ENCODE measurements at regions not wholly inside any gene's neighbourhood (a gene's known extent, or its start where the extent isn't known, plus 50 kb on each side); places are given as distances from the start of the nearest gene placed in this dataset.

GRCh38 chr22:48503876-48504275 is 1323.8 kb downstream of the BRD1 start:
- Histone ChIP-seq H2BK15ac (ENCODE audit: low read length) (no peak overlapping the region), H3K4me2 (ENCODE audit: insufficient read depth, low read length, poor library complexity, severe bottlenecking) (no peak overlapping the region), H3K4ac (ENCODE audit: low read length) (no peak overlapping the region), H3K79me1 (ENCODE audit: low read depth, low read length) (peaks cover 4% of the 10 kb centered on the region), H2BK12ac (ENCODE audit: low read length) (no peak overlapping the region), H2AK5ac (ENCODE audit: low read depth, low read length) (no peak overlapping the region), H3K4me3 (ENCODE audit: low read length in 2 of 2) (no peak overlapping the region), H3K9ac (ENCODE audit: low read depth, low read length, poor library complexity) (no peak overlapping the region), H2BK5ac (ENCODE audit: low read length) (no peak overlapping the region), H4K8ac (ENCODE audit: low read depth, low read length) (no peak overlapping the region), H4K91ac (ENCODE audit: low read depth, low read length, poor library complexity) (no peak overlapping the region), H3K9me3 (replicated peaks in 1 of 2; ENCODE audit: control insufficient read depth in 2 of 2, insufficient read depth in 1 of 2, low read depth in 1 of 2, low read length in 2 of 2) (no peaks in the 10 kb centered on the region), H3K18ac (ENCODE audit: low read length) (no peak overlapping the region), H3K27me3 (ENCODE audit: control insufficient read depth in 3 of 3, insufficient read depth in 3 of 3, low read depth in 1 of 3, low read length in 3 of 3) (no peaks in the 10 kb centered on the region), H3K23ac (ENCODE audit: low read depth, low read length, poor library complexity) (no peak overlapping the region), H2BK120ac (ENCODE audit: low read depth, low read length) (no peak overlapping the region), H2AFZ (ENCODE audit: low read length) (no peak overlapping the region), H3K27ac (replicated peaks; ENCODE audit: low read length) (no peak overlapping the region), H3K36me3 (replicated peaks in 1 of 2; ENCODE audit: control insufficient read depth in 2 of 2, insufficient read depth in 2 of 2, low read length in 2 of 2) (no peaks in the 10 kb centered on the region), H3K4me1 (ENCODE audit: control insufficient read depth in 2 of 2, insufficient read depth in 1 of 2, low read depth in 1 of 2, low read length in 2 of 2) (peaks cover 3 to 11% of the 10 kb centered on the region in 2 donors), H3K14ac (ENCODE audit: low read length) (no peak overlapping the region)
- no peak for DNase-seq (ENCODE audit: low spot score)
- no CpG with 5 or more reads among the region's 9 CpGs for WGBS, 2 donors (ENCODE audit: extremely low coverage in 2 of 2, insufficient read length in 2 of 2, insufficient replicate concordance in 1 of 2)

- no peak overlapping the region for H2BK5ac ChIP-seq (ENCODE audit: low read length)
- peaks cover 3 to 12% of the 10 kb centered on the region in 2 donors for H3K4me1 ChIP-seq (ENCODE audit: control insufficient read depth in 2 of 2, insufficient read depth in 1 of 2, low read depth in 1 of 2, low read length in 2 of 2)
- no peaks in the 10 kb centered on the region for H3K27me3 ChIP-seq (ENCODE audit: control insufficient read depth in 3 of 3, insufficient read depth in 3 of 3, low read depth in 1 of 3, low read length in 3 of 3)
- no peak overlapping the region for H2AFZ ChIP-seq (ENCODE audit: low read length)
- no peak overlapping the region for H4K91ac ChIP-seq (ENCODE audit: low read depth, low read length, poor library complexity)
- peak overlapping the region; percentile 6 for H2AK5ac ChIP-seq (ENCODE audit: low read depth, low read length)
- no peak overlapping the region for H2BK15ac ChIP-seq (ENCODE audit: low read length)
- no peak overlapping the region for H2BK120ac ChIP-seq (ENCODE audit: low read depth, low read length)
- peaks cover 4% of the 10 kb centered on the region for H3K79me1 ChIP-seq (ENCODE audit: low read depth, low read length)
- no peak overlapping the region for H3K4me2 ChIP-seq (ENCODE audit: insufficient read depth, low read length, poor library complexity, severe bottlenecking)
- H4K8ac ChIP-seq (ENCODE audit: low read depth, low read length) = no peak overlapping the region
- no peak overlapping the region for H3K4me3 ChIP-seq (ENCODE audit: low read length in 2 of 2)
- no peak overlapping the region for H3K27ac ChIP-seq (replicated peaks; ENCODE audit: low read length)
- H3K4ac ChIP-seq (ENCODE audit: low read length) = no peak overlapping the region
- H3K9me3 ChIP-seq (replicated peaks in 1 of 2; ENCODE audit: control insufficient read depth in 2 of 2, insufficient read depth in 1 of 2, low read depth in 1 of 2, low read length in 2 of 2) = no peaks in the 10 kb centered on the region
- no peak for DNase-seq (ENCODE audit: low spot score)
- no peak overlapping the region for H3K9ac ChIP-seq (ENCODE audit: low read depth, low read length, poor library complexity)
- H3K14ac ChIP-seq (ENCODE audit: low read length) = peak overlapping the region; percentile 17
- no peak overlapping the region for H3K23ac ChIP-seq (ENCODE audit: low read depth, low read length, poor library complexity)
- no peak overlapping the region for H2BK12ac ChIP-seq (ENCODE audit: low read length)
- no peak overlapping the region for H3K18ac ChIP-seq (ENCODE audit: low read length)
- H3K36me3 ChIP-seq (replicated peaks in 1 of 2; ENCODE audit: control insufficient read depth in 2 of 2, insufficient read depth in 2 of 2, low read length in 2 of 2) = no peaks in the 10 kb centered on the region
- WGBS, 2 donors (ENCODE audit: extremely low coverage in 2 of 2, insufficient read length in 2 of 2, insufficient replicate concordance in 1 of 2) = no CpG with 5 or more reads among the region's 13 CpGs
Observed at GRCh38 chr22:48503035-48503625, 1324.5 kb downstream of the BRD1 start.

GRCh38 chr22:48501231-48501750 is 1326.4 kb downstream of the BRD1 start:
- Histone ChIP-seq H3K4ac (ENCODE audit: low read length) (no peak overlapping the region), H3K27ac (replicated peaks; ENCODE audit: low read length) (no peak overlapping the region), H3K9me3 (replicated peaks in 1 of 2; ENCODE audit: control insufficient read depth in 2 of 2, insufficient read depth in 1 of 2, low read depth in 1 of 2, low read length in 2 of 2) (no peaks in the 10 kb centered on the region), H4K8ac (ENCODE audit: low read depth, low read length) (no peak overlapping the region), H2BK5ac (ENCODE audit: low read length) (no peak overlapping the region), H3K23ac (ENCODE audit: low read depth, low read length, poor library complexity) (no peak overlapping the region), H3K9ac (ENCODE audit: low read depth, low read length, poor library complexity) (no peak overlapping the region), H3K27me3 (ENCODE audit: control insufficient read depth in 3 of 3, insufficient read depth in 3 of 3, low read depth in 1 of 3, low read length in 3 of 3) (no peaks in the 10 kb centered on the region), H3K4me3 (ENCODE audit: low read length in 2 of 2) (no peak overlapping the region), H3K18ac (ENCODE audit: low read length) (peak overlapping the region; percentile 20), H3K4me2 (ENCODE audit: insufficient read depth, low read length, poor library complexity, severe bottlenecking) (no peak overlapping the region), H2BK15ac (ENCODE audit: low read length) (no peak overlapping the region), H2AFZ (ENCODE audit: low read length) (no peak overlapping the region), H3K36me3 (replicated peaks in 1 of 2; ENCODE audit: control insufficient read depth in 2 of 2, insufficient read depth in 2 of 2, low read length in 2 of 2) (no peaks in the 10 kb centered on the region), H3K79me1 (ENCODE audit: low read depth, low read length) (peaks cover 2% of the 10 kb centered on the region), H2BK12ac (ENCODE audit: low read length) (no peak overlapping the region), H3K4me1 (ENCODE audit: control insufficient read depth in 2 of 2, insufficient read depth in 1 of 2, low read depth in 1 of 2, low read length in 2 of 2) (peaks cover 3 to 20% of the 10 kb centered on the region in 2 donors), H2AK5ac (ENCODE audit: low read depth, low read length) (peak overlapping the region; percentile 2), H2BK120ac (ENCODE audit: low read depth, low read length) (no peak overlapping the region), H3K14ac (ENCODE audit: low read length) (peak overlapping the region; percentile 63), H4K91ac (ENCODE audit: low read depth, low read length, poor library complexity) (no peak overlapping the region)
- no peak for DNase-seq (ENCODE audit: low spot score)
- WGBS, 2 donors (ENCODE audit: extremely low coverage in 2 of 2, insufficient read length in 2 of 2, insufficient replicate concordance in 1 of 2) = no CpG with 5 or more reads among the region's 21 CpGs

- Histone ChIP-seq H2AFZ (ENCODE audit: low read length) (no peak overlapping the region), H2BK12ac (ENCODE audit: low read length) (no peak overlapping the region), H3K4ac (ENCODE audit: low read length) (no peak overlapping the region), H3K4me2 (ENCODE audit: insufficient read depth, low read length, poor library complexity, severe bottlenecking) (no peak overlapping the region), H3K23ac (ENCODE audit: low read depth, low read length, poor library complexity) (peak overlapping the region; percentile 16), H4K91ac (ENCODE audit: low read depth, low read length, poor library complexity) (no peak overlapping the region), H3K27ac (replicated peaks; ENCODE audit: low read length) (no peak overlapping the region), H3K27me3 (ENCODE audit: control insufficient read depth in 3 of 3, insufficient read depth in 3 of 3, low read depth in 1 of 3, low read length in 3 of 3) (no peaks in the 10 kb centered on the region), H2BK15ac (ENCODE audit: low read length) (no peak overlapping the region), H3K4me3 (ENCODE audit: low read length in 2 of 2) (no peak overlapping the region), H2AK5ac (ENCODE audit: low read depth, low read length) (peak overlapping the region; percentile 76), H2BK120ac (ENCODE audit: low read depth, low read length) (no peak overlapping the region), H3K14ac (ENCODE audit: low read length) (no peak overlapping the region), H3K36me3 (replicated peaks in 1 of 2; ENCODE audit: control insufficient read depth in 2 of 2, insufficient read depth in 2 of 2, low read length in 2 of 2) (no peaks in the 10 kb centered on the region), H4K8ac (ENCODE audit: low read depth, low read length) (no peak overlapping the region), H3K79me1 (ENCODE audit: low read depth, low read length) (peaks cover 4% of the 10 kb centered on the region), H3K18ac (ENCODE audit: low read length) (peak overlapping the region; percentile 49), H3K9ac (ENCODE audit: low read depth, low read length, poor library complexity) (no peak overlapping the region), H2BK5ac (ENCODE audit: low read length) (peak overlapping the region; percentile 69), H3K9me3 (replicated peaks in 1 of 2; ENCODE audit: control insufficient read depth in 2 of 2, insufficient read depth in 1 of 2, low read depth in 1 of 2, low read length in 2 of 2) (no peaks in the 10 kb centered on the region), H3K4me1 (ENCODE audit: control insufficient read depth in 2 of 2, insufficient read depth in 1 of 2, low read depth in 1 of 2, low read length in 2 of 2) (peaks cover 3 to 20% of the 10 kb centered on the region in 2 donors)
- WGBS, 2 donors (ENCODE audit: extremely low coverage in 2 of 2, insufficient read length in 2 of 2, insufficient replicate concordance in 1 of 2) = no CpG with 5 or more reads among the region's 31 CpGs
- DNase-seq (ENCODE audit: low spot score) = no peak
Observed at GRCh38 chr22:48500471-48501230, 1327.0 kb downstream of the BRD1 start.
